Liver (tissue), 8 donors: ENCODE measurements at regions not wholly inside any gene's neighbourhood (a gene's known extent, or its start where the extent isn't known, plus 50 kb on each side); places are given as distances from the start of the nearest gene placed in this dataset.

ENCODE experiments used
- DNase-seq: peaks from one replicate; pipeline ENCODE4 v3.0.0-alpha.2; 2017; ENCODE audit warnings: low spot score
- H3K27ac ChIP-seq, 2 donors: one replicate each; pipeline ENCODE4 v1.7.0; 2013; ENCODE audit warnings: inconsistent platforms in 2 of 2, low read length in 2 of 2, control low read depth in 1 of 2, low read depth in 1 of 2, mild to moderate bottlenecking in 1 of 2
- H3K27me3 ChIP-seq, 4 donors: one replicate each; pipeline versions ENCODE4 v1.6.1 to v1.7.0; 2013; ENCODE audit warnings: low read length in 3 of 4, inconsistent platforms in 1 of 4, mild to moderate bottlenecking in 1 of 4, moderate library complexity in 1 of 4; ENCODE audit not compliant: control insufficient read depth in 4 of 4, insufficient read depth in 4 of 4
- H3K36me3 ChIP-seq, 4 donors: one replicate each; pipeline versions ENCODE4 v1.6.1 to v1.7.0; 2013; ENCODE audit warnings: low read length in 3 of 4, mild to moderate bottlenecking in 3 of 4, low read depth in 1 of 4, moderate library complexity in 1 of 4; ENCODE audit not compliant: control insufficient read depth in 4 of 4, insufficient read depth in 3 of 4
- H3K4me1 ChIP-seq, 4 donors: one replicate each; pipeline versions ENCODE4 v1.6.1 to v1.7.0; 2013; ENCODE audit warnings: low read length in 3 of 4, mild to moderate bottlenecking in 3 of 4, moderate library complexity in 1 of 4; ENCODE audit not compliant: control insufficient read depth in 4 of 4, insufficient read depth in 4 of 4
- H3K4me3 ChIP-seq, 3 donors: one replicate each; pipeline versions ENCODE4 v1.6.1 to v1.7.0; 2013; ENCODE audit warnings: low read length in 3 of 3, control low read depth in 1 of 3, low read depth in 1 of 3, mild to moderate bottlenecking in 1 of 3
- H3K9ac ChIP-seq, 2 donors: one replicate each; pipeline ENCODE4 v1.7.0; 2013; ENCODE audit warnings: low read length in 2 of 2, mild to moderate bottlenecking in 2 of 2, moderate library complexity in 2 of 2, control low read depth in 1 of 2, low read depth in 1 of 2
- H3K9me3 ChIP-seq, 4 donors: one replicate each; pipeline versions ENCODE4 v1.6.1 to v1.7.0; 2013; ENCODE audit warnings: low read length in 3 of 4; ENCODE audit not compliant: control insufficient read depth in 4 of 4
- EGR1 ChIP-seq, 2 donors: IDR thresholded peaks; 2 replicates each; pipeline ENCODE4 v1.6.1; 2016 to 2018; ENCODE audit warnings: antibody characterized with exemption in 2 of 2, low read depth in 2 of 2
- FOXA1 ChIP-seq: IDR thresholded peaks from 2 replicates; pipeline ENCODE4 v1.6.1; 2016; ENCODE audit warnings: antibody characterized with exemption
- FOXA2 ChIP-seq: IDR thresholded peaks from 2 replicates; pipeline ENCODE4 v1.6.1; 2016; ENCODE audit warnings: antibody characterized with exemption
- GABPA ChIP-seq, 2 donors: IDR thresholded peaks in 1 of 2; conservative IDR thresholded peaks in 1 of 2; 2 replicates each; pipeline ENCODE4 v1.6.1; 2016; ENCODE audit warnings: antibody characterized with exemption in 2 of 2, mild to moderate bottlenecking in 1 of 2, moderate library complexity in 1 of 2
- HNF4A ChIP-seq, 2 donors: conservative IDR thresholded peaks; 2 replicates each; pipeline ENCODE4 v1.6.1; 2016; ENCODE audit warnings: antibody characterized with exemption in 2 of 2, mild to moderate bottlenecking in 2 of 2
- HNF4G ChIP-seq: IDR thresholded peaks from 2 replicates; pipeline ENCODE4 v1.6.1; 2016; ENCODE audit warnings: antibody characterized with exemption
- JUND ChIP-seq, 2 donors: IDR thresholded peaks; 2 replicates each; pipeline ENCODE4 v1.6.1; 2016; ENCODE audit warnings: antibody characterized with exemption in 2 of 2
- NR2F2 ChIP-seq: IDR thresholded peaks from 2 replicates; pipeline ENCODE4 v1.6.1; 2016; ENCODE audit warnings: antibody characterized with exemption
- RAD21 ChIP-seq, 2 donors: IDR thresholded peaks; 2 replicates each; pipeline ENCODE4 v1.6.1; 2016; ENCODE audit warnings: antibody characterized with exemption in 2 of 2, mild to moderate bottlenecking in 2 of 2
- RXRA ChIP-seq, 2 donors: IDR thresholded peaks; 2 replicates each; pipeline ENCODE4 v1.6.1; 2017 to 2018; ENCODE audit warnings: antibody characterized with exemption in 2 of 2, mild to moderate bottlenecking in 1 of 2
- SP1 ChIP-seq: IDR thresholded peaks from 2 replicates; pipeline ENCODE4 v1.6.1; 2018; ENCODE audit warnings: antibody characterized with exemption, mild to moderate bottlenecking
- TAF1 ChIP-seq: conservative IDR thresholded peaks from 2 replicates; pipeline ENCODE4 v1.6.1; 2016; ENCODE audit warnings: antibody characterized with exemption, mild to moderate bottlenecking
- YY1 ChIP-seq: IDR thresholded peaks from 2 replicates; pipeline ENCODE4 v1.6.1; 2016; ENCODE audit warnings: antibody characterized with exemption, mild to moderate bottlenecking
- WGBS: extraction: QIAGEN DNeasy Blood & Tissue Kit; methylation state at CpG from one replicate; pipeline ENCODE4 v1.1.7; 2013; 5-methylcytosine and 5-hydroxymethylcytosine counted together
- TF ChIP-seq, protein P1 (sequence below): fragments of 150-350 bp; IDR thresholded peaks from 2 replicates; pipeline ENCODE4 v1.5.1; 2017; ENCODE audit warnings: improper control_type of control experiment, low read depth, low read length; ENCODE audit not compliant: missing input control
- TF ChIP-seq, protein P2 (sequence below): IDR thresholded peaks from 2 replicates; pipeline ENCODE4 v1.6.1; 2016; ENCODE audit warnings: antibody characterized with exemption
- TF ChIP-seq, protein P3 (sequence below): IDR thresholded peaks from 2 replicates; pipeline ENCODE4 v1.6.1; 2016; ENCODE audit warnings: antibody characterized with exemption
- TF ChIP-seq, protein P4 (sequence below): IDR thresholded peaks from 2 replicates; pipeline ENCODE4 v1.6.1; 2016; ENCODE audit warnings: antibody characterized with exemption, mild to moderate bottlenecking
- TF ChIP-seq, protein P5 (sequence below): IDR thresholded peaks from 2 replicates; pipeline ENCODE4 v1.6.1; 2016; ENCODE audit warnings: antibody characterized with exemption
- donor health status: healthy.
- donor health status: healthy.
- donor health status: healthy.
- donor health status: healthy.
- donor health status: healthy.

DNA sequence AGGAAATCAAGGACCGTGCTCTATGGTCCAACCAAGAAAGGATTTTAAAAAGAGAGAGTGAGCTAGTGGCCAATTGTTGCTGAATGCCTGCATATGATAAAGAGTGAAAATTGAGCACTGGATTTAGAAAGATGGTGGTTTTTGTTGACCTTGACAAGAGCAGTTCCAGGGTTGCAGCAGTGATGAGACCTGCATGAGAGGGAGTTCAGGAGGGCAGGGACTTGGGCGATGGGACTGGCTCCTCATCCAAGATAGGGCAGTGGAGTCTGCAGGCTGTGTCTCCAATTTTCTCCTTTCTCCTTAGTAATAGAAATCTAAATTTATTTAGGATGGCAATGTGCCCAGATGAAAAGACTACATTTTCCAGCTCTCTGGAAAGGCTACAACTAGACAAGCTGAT lies 94.0 kb upstream of the B3GAT1 start:
- 93% methylated on average over 2 of the region's 2 CpGs for WGBS
- H3K4me1 ChIP-seq: no peaks in the 10 kb centered on the region
- H3K27ac ChIP-seq: no peak overlapping the region
- no peaks in the 10 kb centered on the region for H3K9me3 ChIP-seq
- H3K9ac ChIP-seq: no peak overlapping the region
- no peak for TF ChIP-seq FOXA1
- TF ChIP-seq TAF1: no peak
- TF ChIP-seq, protein P1, sequence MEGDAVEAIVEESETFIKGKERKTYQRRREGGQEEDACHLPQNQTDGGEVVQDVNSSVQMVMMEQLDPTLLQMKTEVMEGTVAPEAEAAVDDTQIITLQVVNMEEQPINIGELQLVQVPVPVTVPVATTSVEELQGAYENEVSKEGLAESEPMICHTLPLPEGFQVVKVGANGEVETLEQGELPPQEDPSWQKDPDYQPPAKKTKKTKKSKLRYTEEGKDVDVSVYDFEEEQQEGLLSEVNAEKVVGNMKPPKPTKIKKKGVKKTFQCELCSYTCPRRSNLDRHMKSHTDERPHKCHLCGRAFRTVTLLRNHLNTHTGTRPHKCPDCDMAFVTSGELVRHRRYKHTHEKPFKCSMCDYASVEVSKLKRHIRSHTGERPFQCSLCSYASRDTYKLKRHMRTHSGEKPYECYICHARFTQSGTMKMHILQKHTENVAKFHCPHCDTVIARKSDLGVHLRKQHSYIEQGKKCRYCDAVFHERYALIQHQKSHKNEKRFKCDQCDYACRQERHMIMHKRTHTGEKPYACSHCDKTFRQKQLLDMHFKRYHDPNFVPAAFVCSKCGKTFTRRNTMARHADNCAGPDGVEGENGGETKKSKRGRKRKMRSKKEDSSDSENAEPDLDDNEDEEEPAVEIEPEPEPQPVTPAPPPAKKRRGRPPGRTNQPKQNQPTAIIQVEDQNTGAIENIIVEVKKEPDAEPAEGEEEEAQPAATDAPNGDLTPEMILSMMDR: no peak
- no peak for TF ChIP-seq SP1
- TF ChIP-seq RAD21 (IDR thresholded peaks at IDR 0.05): no peak
- TF ChIP-seq RXRA (IDR thresholded peaks at IDR 0.05): no peak
- TF ChIP-seq, protein P2, sequence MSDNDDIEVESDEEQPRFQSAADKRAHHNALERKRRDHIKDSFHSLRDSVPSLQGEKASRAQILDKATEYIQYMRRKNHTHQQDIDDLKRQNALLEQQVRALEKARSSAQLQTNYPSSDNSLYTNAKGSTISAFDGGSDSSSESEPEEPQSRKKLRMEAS: no peak
- TF ChIP-seq, protein P3, sequence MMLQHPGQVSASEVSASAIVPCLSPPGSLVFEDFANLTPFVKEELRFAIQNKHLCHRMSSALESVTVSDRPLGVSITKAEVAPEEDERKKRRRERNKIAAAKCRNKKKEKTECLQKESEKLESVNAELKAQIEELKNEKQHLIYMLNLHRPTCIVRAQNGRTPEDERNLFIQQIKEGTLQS: no peak
- no peak for TF ChIP-seq YY1
- TF ChIP-seq, protein P4, sequence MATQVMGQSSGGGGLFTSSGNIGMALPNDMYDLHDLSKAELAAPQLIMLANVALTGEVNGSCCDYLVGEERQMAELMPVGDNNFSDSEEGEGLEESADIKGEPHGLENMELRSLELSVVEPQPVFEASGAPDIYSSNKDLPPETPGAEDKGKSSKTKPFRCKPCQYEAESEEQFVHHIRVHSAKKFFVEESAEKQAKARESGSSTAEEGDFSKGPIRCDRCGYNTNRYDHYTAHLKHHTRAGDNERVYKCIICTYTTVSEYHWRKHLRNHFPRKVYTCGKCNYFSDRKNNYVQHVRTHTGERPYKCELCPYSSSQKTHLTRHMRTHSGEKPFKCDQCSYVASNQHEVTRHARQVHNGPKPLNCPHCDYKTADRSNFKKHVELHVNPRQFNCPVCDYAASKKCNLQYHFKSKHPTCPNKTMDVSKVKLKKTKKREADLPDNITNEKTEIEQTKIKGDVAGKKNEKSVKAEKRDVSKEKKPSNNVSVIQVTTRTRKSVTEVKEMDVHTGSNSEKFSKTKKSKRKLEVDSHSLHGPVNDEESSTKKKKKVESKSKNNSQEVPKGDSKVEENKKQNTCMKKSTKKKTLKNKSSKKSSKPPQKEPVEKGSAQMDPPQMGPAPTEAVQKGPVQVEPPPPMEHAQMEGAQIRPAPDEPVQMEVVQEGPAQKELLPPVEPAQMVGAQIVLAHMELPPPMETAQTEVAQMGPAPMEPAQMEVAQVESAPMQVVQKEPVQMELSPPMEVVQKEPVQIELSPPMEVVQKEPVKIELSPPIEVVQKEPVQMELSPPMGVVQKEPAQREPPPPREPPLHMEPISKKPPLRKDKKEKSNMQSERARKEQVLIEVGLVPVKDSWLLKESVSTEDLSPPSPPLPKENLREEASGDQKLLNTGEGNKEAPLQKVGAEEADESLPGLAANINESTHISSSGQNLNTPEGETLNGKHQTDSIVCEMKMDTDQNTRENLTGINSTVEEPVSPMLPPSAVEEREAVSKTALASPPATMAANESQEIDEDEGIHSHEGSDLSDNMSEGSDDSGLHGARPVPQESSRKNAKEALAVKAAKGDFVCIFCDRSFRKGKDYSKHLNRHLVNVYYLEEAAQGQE: no peak
- no peak for TF ChIP-seq HNF4G
- TF ChIP-seq GABPA (IDR thresholded peaks at IDR 0.05 in 1 of 2, conservative IDR thresholded peaks at IDR 0.05 in 1 of 2): no peak
- no peak for TF ChIP-seq HNF4A (conservative IDR thresholded peaks at IDR 0.05)
- TF ChIP-seq NR2F2: no peak
- TF ChIP-seq, protein P5, sequence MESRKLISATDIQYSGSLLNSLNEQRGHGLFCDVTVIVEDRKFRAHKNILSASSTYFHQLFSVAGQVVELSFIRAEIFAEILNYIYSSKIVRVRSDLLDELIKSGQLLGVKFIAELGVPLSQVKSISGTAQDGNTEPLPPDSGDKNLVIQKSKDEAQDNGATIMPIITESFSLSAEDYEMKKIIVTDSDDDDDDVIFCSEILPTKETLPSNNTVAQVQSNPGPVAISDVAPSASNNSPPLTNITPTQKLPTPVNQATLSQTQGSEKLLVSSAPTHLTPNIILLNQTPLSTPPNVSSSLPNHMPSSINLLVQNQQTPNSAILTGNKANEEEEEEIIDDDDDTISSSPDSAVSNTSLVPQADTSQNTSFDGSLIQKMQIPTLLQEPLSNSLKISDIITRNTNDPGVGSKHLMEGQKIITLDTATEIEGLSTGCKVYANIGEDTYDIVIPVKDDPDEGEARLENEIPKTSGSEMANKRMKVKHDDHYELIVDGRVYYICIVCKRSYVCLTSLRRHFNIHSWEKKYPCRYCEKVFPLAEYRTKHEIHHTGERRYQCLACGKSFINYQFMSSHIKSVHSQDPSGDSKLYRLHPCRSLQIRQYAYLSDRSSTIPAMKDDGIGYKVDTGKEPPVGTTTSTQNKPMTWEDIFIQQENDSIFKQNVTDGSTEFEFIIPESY: no peak
- no peak for TF ChIP-seq EGR1 (IDR thresholded peaks at IDR 0.05; ENCODE audit: low read depth in 2 of 2)
- TF ChIP-seq FOXA2: no peak
- no peak for TF ChIP-seq JUND (IDR thresholded peaks at IDR 0.05)
- DNase-seq: no peak
- H3K27me3 ChIP-seq: no peaks in the 10 kb centered on the region
- no peaks in the 10 kb centered on the region for H3K36me3 ChIP-seq
- no peak overlapping the region for H3K4me3 ChIP-seq

DNA sequence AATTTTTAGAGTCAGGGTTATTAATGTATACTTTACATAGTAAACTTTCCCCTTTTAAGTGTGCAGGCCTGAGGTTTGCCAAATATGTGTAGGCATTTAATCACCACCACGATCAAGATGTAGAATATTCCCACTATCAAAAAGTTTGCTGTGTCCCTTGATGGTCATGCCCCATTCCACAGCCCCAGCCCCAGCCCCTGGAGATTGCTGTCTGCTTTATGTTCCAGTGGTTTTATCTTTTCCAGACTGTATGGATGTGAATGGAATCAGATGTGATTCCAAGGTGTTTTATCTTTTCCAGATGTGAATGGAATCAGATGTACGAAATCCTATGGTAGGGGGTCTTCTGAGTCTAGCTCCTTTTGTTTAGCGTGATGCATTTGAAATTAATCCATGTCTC lies 93.1 kb upstream of the B3GAT1 start:
- no peak for DNase-seq
- Histone ChIP-seq H3K36me3 (no peaks in the 10 kb centered on the region), H3K27ac (no peak overlapping the region), H3K4me3 (no peak overlapping the region), H3K27me3 (no peaks in the 10 kb centered on the region), H3K9ac (no peak overlapping the region), H3K4me1 (no peaks in the 10 kb centered on the region), H3K9me3 (no peaks in the 10 kb centered on the region)
- TF ChIP-seq EGR1 (IDR thresholded peaks at IDR 0.05; ENCODE audit: low read depth in 2 of 2) (no peak), RAD21 (IDR thresholded peaks at IDR 0.05) (no peak), HNF4A (conservative IDR thresholded peaks at IDR 0.05) (no peak), FOXA1 (no peak), SP1 (no peak)
- 96% methylated on average over 3 of the region's 3 CpGs for WGBS
